GM21447 (cell line): ENCODE measurements at regions not wholly inside any gene's neighbourhood (a gene's known extent, or its start where the extent isn't known, plus 50 kb on each side); places are given as distances from the start of the nearest gene placed in this dataset.
"Not testable (repeated sequence)": the region's sequence is repeated elsewhere in the genome, so short reads cannot be mapped to it uniquely, and the experiment has no call there.

Experiments used
- ATAC-seq: cut with Tn5 transposase; IDR thresholded peaks from one replicate; pipeline ENCODE4 v1.9.1; 2021; ENCODE audit not compliant: unreplicated experiment

DNA sequence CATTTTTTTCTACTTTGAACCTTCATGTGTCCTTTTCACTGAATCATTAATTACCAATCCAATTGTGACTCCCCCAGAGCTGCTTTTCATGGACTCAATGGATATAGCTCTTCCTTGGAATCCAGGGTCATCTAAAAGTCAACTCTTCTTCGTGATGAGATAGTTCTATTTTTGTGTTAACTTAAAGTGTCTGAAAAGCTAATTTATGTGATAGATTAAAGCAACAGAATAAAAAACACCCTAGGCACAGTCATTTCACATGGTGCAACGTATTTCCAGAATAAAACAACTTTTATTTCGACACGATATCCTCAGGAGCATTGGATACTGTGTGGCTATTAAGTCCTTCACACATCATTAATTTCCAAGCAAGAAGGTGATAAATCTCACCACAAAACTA, 250.6 kb upstream of the SPHKAP start:
- no peak for ATAC-seq

DNA sequence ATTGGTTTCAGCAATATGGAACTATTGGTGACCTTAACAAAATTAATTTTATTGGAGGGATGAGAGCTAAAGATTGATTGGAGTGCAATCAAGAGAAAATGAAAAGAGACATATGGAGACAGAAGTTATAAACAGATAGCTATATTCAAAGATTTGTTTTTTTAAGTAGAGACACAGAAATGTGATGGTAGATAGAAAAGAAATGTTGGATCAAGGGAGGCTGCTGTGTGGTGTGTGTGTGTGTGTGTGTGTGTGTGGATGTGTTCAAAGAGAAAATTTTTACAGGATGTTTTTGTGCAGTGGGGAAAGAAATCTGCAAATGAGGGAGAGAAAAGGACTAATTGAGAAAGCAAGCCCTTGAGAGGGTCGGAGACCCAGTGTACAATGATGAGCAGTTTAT, 249.5 kb upstream of the SPHKAP start:
- no peak for ATAC-seq

GRCh38 chr2:228426502-228427216, 245.2 kb upstream of the SPHKAP start:
- no peak for ATAC-seq

GRCh38 chr2:228425411-228426060, 244.0 kb upstream of the SPHKAP start:
- ATAC-seq, result not testable (repeated sequence)

DNA sequence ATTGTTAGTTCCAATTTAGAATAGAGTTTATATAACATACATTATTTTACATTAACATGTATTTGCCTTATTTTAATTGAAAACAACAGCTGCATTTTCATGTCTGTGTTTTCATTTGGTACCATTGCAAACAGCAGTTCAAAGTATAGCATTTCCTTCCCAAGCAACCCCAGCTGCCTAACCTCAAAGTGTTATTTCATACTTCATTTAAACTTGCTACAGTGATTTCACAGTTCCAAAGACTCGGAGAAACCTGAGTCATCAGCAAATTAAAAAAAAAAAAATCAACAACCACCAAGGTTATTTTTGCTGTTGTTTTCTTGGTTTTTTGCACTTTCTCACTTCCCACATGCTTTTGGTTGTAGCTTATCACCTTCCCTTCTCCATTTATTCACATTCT, 236.5 kb upstream of the SPHKAP start:
- ATAC-seq, result no peak

GRCh38 chr2:228417526-228417925, 236.0 kb upstream of the SPHKAP start:
- ATAC-seq, result no peak

GRCh38 chr2:228410061-228410460, 228.6 kb upstream of the SPHKAP start:
- no peak for ATAC-seq

GRCh38 chr2:228409493-228409892, 228.0 kb upstream of the SPHKAP start:
- no peak for ATAC-seq

DNA sequence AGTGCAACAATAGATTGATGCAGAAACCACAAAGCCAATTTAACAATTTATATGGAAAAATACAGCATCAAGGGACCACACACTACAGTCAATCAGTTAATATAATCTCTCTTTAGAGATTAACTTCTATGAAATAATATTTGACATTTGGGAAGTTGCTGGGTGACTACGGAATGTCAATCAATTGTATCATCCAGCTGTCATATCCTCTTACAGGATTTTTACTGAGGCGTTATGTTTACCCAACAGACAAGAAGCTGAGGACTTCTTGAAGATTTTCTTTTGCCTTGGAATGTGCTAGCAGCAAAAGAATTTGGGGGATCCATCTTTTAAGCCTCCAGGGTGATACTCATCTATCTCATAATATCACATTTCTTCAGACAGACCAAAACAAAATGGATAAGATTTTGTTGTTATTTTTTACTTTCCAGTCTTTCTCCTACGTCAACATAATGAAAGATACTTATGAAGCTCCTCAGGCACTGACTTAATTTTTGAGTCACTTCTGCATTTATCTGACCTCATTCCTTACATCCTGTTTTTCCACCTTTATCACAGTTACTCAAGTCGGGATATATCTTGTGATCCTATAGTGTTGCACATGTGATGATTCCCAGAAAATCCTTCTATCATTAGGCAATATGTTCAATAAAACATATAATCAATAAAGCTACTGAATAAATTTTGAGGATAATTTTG, 227.2 kb upstream of the SPHKAP start:
- no peak for ATAC-seq

GRCh38 chr2:228407821-228408220, 226.3 kb upstream of the SPHKAP start:
- ATAC-seq, result no peak

- ATAC-seq, result no peak
These were observed 219.8 kb upstream of the SPHKAP start for GRCh38 chr2:228401065-228401912.

DNA sequence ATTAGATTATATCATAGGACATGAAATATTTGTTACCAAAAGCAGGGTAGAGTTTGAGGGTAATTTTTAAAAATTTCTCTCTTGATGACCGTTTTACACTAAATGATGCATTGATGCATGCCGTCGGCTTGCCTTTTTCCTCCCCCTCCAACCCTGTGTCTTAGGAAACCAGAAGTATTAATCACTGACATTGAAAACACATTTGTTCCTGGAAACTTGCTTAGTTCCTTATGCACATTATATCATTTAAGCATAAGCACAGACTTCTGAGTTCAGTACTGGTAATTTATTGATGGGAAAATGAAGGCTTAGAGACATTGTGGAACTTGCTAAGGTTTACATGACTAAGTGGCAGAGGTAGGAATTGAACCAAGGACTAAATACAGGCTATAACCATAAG, 206.3 kb upstream of the SPHKAP start:
- ATAC-seq, result no peak

DNA sequence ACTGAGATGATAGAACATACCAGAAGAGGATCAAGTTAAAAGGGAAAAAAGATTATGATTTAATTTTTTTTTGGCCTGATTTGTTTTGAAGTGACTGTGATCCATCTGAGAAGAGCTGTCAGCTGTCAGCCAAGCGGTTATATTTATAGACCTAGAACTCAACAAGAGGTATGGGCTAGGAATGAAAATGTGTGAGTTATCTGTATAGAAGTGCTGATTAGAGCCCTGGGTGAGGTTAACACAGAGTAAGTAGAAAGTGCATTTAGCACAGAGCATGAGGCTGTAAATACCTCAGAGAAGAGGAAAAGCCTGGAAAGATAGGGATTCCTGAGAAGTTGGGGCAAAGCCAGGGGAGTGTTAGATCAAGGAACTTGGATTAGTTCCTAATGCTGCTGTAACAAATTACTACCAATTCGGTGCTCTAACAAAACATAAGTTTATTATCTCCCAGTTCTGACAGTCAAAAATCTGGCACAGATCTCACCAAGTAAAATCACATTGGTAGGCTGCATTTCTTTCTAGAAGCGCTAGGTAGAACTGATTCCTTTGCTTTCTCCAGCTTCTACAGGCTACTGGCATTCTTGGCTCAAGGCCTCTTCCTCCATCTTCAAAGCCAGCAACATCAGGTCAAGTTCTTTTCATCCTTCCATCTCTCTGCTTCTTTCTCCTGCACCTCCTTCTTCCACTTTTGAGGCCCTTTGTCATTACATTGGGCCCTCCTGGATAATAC, 197.4 kb upstream of the SPHKAP start:
- ATAC-seq, result no peak

- no peak for ATAC-seq
These were observed 196.7 kb upstream of the SPHKAP start for GRCh38 chr2:228378233-228378632.

GRCh38 chr2:228377533-228377932, 196.0 kb upstream of the SPHKAP start:
- no peak for ATAC-seq

DNA sequence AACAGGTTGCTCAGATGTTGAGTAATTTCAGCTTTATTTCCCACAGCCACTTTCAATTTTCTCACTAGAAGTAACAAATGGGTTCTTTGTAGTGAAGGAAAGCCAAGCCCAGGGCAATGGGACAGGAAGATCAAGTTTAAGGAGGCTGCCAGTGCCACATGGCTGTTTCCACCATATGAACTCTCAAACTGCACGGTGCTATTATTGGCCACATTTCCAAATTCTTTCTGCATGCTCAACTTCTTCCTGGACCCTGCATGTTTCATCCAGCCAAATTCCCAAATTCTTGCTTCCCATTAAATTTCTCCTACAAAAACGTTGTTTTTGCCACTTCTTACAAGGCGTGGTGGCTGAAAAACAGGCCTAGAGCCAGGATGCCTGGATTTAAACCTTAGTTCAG, 193.3 kb upstream of the SPHKAP start:
- no peak for ATAC-seq

DNA sequence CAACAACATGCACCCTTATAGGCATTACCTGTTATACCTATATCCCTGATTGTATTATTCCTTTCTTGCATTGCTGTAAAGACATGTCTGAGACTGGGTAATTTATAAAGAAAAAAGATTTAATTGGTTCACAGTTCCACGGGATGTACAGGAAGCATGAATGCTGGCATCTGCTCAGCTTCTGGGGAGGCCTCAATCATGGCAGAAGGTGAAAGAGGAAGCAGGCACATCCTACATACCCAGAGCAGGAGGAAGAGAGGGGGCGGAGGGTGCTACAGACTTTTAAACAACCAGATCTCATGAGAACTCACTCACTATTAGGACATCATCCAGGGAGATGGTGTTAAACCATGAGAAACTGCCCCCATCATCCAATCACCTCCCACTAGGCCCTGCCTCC, 191.7 kb upstream of the SPHKAP start:
- ATAC-seq, result no peak

- no peak for ATAC-seq
These were observed 190.7 kb upstream of the SPHKAP start for GRCh38 chr2:228372212-228372611.

DNA sequence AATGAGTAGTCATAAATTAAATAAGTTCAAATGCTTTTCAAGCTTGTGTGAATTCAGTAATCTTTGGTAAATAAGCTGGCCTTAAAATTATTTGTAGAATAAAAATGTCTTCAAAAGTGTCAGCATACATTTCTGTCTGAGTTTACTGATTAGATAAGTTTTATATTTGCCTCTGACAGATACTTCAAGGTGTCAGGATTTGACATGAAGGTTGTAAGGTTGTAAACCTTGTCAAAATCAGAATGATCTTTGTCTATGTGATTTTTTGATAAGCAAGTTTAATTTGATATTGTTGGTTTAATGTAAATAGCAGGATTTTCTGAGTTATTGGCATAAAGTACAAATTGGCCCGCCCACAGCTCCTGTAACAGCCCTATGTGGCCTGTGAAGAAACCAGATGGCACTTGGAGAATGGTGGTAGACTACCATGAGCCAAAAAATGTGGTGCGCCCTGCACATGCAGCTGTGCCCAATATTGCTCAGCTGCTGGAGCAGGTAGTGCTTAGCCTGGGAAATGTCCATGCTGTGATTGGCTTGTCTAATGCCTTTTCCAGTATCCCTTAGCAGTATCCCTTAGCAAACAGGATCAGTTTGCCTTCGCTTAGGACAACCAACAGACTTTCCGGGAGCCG, 188.0 kb upstream of the SPHKAP start:
- ATAC-seq, result no peak

GRCh38 chr2:228367356-228367755, 185.9 kb upstream of the SPHKAP start:
- no peak for ATAC-seq
